A673 (cell line): ENCODE measurements at regions not wholly inside any gene's neighbourhood (a gene's known extent, or its start where the extent isn't known, plus 50 kb on each side); places are given as distances from the start of the nearest gene placed in this dataset.

Experiments used
- BruUV-seq: library from RNA; stranded (reverse); fragments of 400-500 nt; replicated peaks from 2 replicates; lab custom pipeline; 2021; lab: Mats Ljungman, UMichigan
- CTCF ChIA-PET: fragments of 300-600 bp; sonication (Branson Sonifier 250); formaldehyde crosslinking; loops from one replicate; lab custom pipeline; 2022; ENCODE audit warnings: antibody characterized with exemption; lab: Charles Lee
- POLR2A ChIA-PET: fragments of 300-600 bp; sonication (Branson Sonifier 250); formaldehyde crosslinking; loops from one replicate; lab custom pipeline; 2022; ENCODE audit warnings: antibody characterized with exemption; ENCODE audit not compliant: low non-redundant PET; lab: Charles Lee
- DNase-seq: peaks from one replicate; pipeline ENCODE4 v3.0.0-alpha.2; 2015; ENCODE audit warnings: low spot score
- H3K27ac ChIP-seq: fragments of 200-600 bp; sonication (generic); 2 replicates; pipeline ENCODE4 v1.5.1; 2016; ENCODE audit warnings: mixed run types, low read depth, mild to moderate bottlenecking, mixed read lengths, antibody characterized with exemption, low read length; ENCODE audit not compliant: poor library complexity, severe bottlenecking
- H3K27me3 ChIP-seq: fragments of 200-600 bp; sonication (generic); replicated peaks from 2 replicates; pipeline ENCODE4 v1.6.1; 2017; ENCODE audit warnings: mixed run types, low read depth, mild to moderate bottlenecking, mixed read lengths, antibody characterized with exemption, low read length; ENCODE audit not compliant: insufficient read depth, poor library complexity
- H3K36me3 ChIP-seq: fragments of 200-600 bp; sonication (generic); 2 replicates; pipeline ENCODE4 v1.6.1; 2016; ENCODE audit warnings: mixed run types, mild to moderate bottlenecking, mixed read lengths, antibody characterized with exemption, low read length; ENCODE audit not compliant: insufficient read depth, poor library complexity, severe bottlenecking
- H3K4me1 ChIP-seq: fragments of 200-600 bp; sonication (generic); 2 replicates; pipeline ENCODE4 v1.6.1; 2017; ENCODE audit warnings: mixed run types, mild to moderate bottlenecking, mixed read lengths, antibody characterized with exemption, low read length; ENCODE audit not compliant: insufficient read depth, poor library complexity, severe bottlenecking
- H3K4me3 ChIP-seq: fragments of 200-600 bp; sonication (generic); 2 replicates; pipeline ENCODE4 v1.5.1; 2016; ENCODE audit warnings: low read depth, mixed run types, mild to moderate bottlenecking, mixed read lengths, low read length; ENCODE audit not compliant: poor library complexity, severe bottlenecking
- H3K9me3 ChIP-seq: fragments of 200-600 bp; sonication (generic); 2 replicates; pipeline ENCODE4 v1.6.1; 2016; ENCODE audit warnings: mixed run types, low read depth, mild to moderate bottlenecking, mixed read lengths, antibody characterized with exemption, low read length; ENCODE audit not compliant: poor library complexity, severe bottlenecking
- CTCF ChIP-seq: fragments of 300-800, 200-600 bp; sonication (generic); conservative IDR thresholded peaks from 2 replicates; pipeline ENCODE4 v1.5.1; 2017; ENCODE audit warnings: low read depth, mild to moderate bottlenecking, antibody characterized with exemption, low read length, moderate library complexity, mixed read lengths
- EZH2 ChIP-seq: fragments of 200-600 bp; sonication (generic); IDR thresholded peaks from 2 replicates; pipeline ENCODE4 v1.6.1; 2017; ENCODE audit warnings: borderline replicate concordance, low read depth, mild to moderate bottlenecking, mixed read lengths, antibody characterized with exemption, low read length; ENCODE audit not compliant: poor library complexity, severe bottlenecking
- intact Hi-C: fragments of 100-400 bp; cut with micrococcal nuclease; formaldehyde crosslinking; loops from one replicate; pipeline ENCODE4 v1.10.0; 2022; ENCODE audit not compliant: unreplicated experiment

- no TSS peak for BruUV-seq
- Histone ChIP-seq H3K27ac (no peak overlapping the region), H3K4me1 (peaks cover 19% of the 10 kb centered on the region), H3K27me3 (no peaks in the 10 kb centered on the region), H3K36me3 (no peaks in the 10 kb centered on the region), H3K4me3 (no peak overlapping the region), H3K9me3 (no peaks in the 10 kb centered on the region)
- intact Hi-C loops, result loop anchor here (10.0 kb wide), 1 partner anchor 270 kb away; no protein-coding TSS in a partner anchor
- ChIA-PET POLR2A (no interaction called here), CTCF (no interaction called here)
- DNase-seq, result no peak
- TF ChIP-seq EZH2 (no peak), CTCF (no peak)
These were observed 192.8 kb downstream of the BCOR start for GRCh38 chrX:39904816-39905537.

GRCh38 chrX:39905538-39905891 lies 192.2 kb downstream of the BCOR start:
- no TSS peak for BruUV-seq
- no peaks in the 10 kb centered on the region for H3K36me3 ChIP-seq
- intact Hi-C loops, result loop anchor here (10.0 kb wide), 1 partner anchor 269 kb away; no protein-coding TSS in a partner anchor
- ChIA-PET CTCF (no interaction called here), POLR2A (no interaction called here)
- H3K27me3 ChIP-seq, result no peaks in the 10 kb centered on the region
- TF ChIP-seq EZH2, result no peak
- TF ChIP-seq CTCF, result no peak
- no peaks in the 10 kb centered on the region for H3K9me3 ChIP-seq
- H3K4me3 ChIP-seq, result no peak overlapping the region
- H3K4me1 ChIP-seq, result peaks cover 17% of the 10 kb centered on the region
- DNase-seq, result no peak
- no peak overlapping the region for H3K27ac ChIP-seq

GRCh38 chrX:39905946-39906345 lies 191.8 kb downstream of the BCOR start:
- no peaks in the 10 kb centered on the region for H3K36me3 ChIP-seq
- H3K9me3 ChIP-seq, result no peaks in the 10 kb centered on the region
- POLR2A ChIA-PET, result no interaction called here
- intact Hi-C loops, result loop anchor here (10.0 kb wide), 1 partner anchor 269 kb away; no protein-coding TSS in a partner anchor
- CTCF ChIA-PET, result no interaction called here
- H3K27me3 ChIP-seq, result no peaks in the 10 kb centered on the region
- TF ChIP-seq CTCF (no peak), EZH2 (no peak)
- peaks cover 13% of the 10 kb centered on the region for H3K4me1 ChIP-seq
- H3K4me3 ChIP-seq, result no peak overlapping the region
- BruUV-seq, result no TSS peak
- H3K27ac ChIP-seq, result no peak overlapping the region
- no peak for DNase-seq
